Embryonic facial prominence (tissue), 1 donor: ENCODE measurements at regions not wholly inside any gene's neighbourhood (a gene's known extent, or its start where the extent isn't known, plus 50 kb on each side); places are given as distances from the start of the nearest gene placed in this dataset.

Source experiments
- DNase-seq: peaks from one replicate; pipeline ENCODE4 v3.0.0-alpha.2; 2016; ENCODE audit errors: extremely low spot score

DNA sequence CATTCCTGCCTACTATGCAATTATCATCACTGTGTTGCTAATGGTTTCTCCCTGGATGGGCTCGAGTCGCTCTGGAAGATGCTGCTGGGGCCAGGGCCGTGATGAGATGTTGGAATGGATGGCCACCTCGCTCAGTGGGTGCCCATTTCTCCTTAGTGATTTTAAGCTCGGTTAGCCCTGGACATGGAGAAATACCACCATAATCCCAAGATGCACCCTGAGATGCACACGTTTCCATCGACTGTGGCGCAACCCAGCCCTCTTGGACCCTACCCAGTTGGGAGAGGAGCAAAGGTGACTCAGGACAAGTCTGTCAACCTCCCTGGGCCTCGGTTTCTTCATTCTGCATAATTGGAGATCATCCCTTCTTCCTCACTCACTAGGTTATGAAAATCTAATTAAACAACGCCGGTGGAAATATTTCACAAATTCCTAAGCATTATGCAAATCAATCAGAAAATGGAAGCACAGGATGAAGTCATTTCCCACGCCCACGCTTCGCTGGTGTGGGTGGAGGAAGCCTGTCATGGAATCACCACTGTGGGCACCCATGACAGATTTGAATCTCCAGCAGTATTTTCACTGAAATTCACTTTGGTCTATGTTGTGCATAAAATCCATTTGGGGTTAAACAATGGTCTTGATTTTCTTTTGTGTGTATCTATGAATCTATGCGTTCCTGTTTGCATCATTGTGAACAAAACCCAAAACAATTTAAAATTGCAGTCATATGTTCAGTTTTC, 195.2 kb downstream of the AXIN2 start:
- no peak for DNase-seq

DNA sequence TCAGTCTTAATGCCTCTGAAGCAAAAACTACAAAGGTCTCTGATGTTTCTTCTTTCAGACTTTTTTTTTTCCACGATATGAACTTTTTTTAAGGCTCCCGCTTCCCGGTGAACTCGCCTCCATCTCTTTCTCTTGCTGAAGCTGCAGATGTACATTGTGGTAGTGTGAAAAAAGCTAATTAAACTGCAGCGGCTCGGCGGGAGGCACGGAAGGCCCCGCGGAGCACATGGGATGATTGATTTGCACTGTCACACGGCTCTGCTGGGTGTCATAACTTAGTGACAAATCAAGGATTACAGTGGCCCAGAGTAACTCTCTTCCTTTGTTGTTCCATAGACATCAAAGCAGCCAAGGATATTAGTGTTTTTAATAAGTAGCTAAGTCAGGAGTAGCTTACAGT, 196.3 kb downstream of the AXIN2 start:
- DNase-seq = no peak

DNA sequence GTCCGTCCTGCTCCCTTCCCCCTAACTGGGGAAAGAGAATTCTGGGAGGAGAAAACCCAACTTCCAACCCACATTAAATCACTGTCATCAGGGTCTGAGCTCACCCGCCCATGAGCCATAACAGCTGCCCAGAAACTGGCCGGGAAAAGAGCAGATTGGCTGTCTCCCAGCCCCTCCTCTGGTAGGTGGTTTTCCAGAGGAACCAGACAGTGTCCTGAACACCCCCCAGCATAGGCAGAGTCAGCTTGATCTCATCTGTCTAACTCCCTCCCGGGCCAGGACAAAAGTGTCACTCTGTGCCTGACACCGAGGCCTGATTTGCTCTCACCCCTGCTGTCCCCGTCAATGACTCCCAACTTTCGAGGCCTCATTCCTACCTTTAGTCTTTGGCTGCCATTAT, 197.0 kb downstream of the AXIN2 start:
- no peak for DNase-seq

DNA sequence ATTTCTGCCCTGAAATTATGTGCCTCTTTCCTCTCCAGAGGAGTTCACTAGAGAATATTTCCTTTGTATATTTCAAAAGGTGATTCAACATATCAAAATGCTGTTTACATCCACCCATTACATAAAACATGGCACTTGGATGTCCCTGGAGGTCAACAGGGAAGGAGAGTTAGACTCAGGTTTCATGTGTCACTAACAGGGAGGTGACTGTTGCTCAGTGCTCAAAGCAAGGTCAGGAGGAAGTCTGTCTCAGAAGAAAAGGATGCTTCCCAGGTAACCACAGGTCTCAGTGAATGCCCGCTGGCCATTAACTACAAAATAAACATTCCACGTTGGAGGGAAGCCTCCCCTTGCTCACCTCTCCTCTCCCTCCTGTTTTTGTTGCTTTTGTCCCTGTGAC, 198.6 kb downstream of the AXIN2 start:
- DNase-seq = no peak

DNA sequence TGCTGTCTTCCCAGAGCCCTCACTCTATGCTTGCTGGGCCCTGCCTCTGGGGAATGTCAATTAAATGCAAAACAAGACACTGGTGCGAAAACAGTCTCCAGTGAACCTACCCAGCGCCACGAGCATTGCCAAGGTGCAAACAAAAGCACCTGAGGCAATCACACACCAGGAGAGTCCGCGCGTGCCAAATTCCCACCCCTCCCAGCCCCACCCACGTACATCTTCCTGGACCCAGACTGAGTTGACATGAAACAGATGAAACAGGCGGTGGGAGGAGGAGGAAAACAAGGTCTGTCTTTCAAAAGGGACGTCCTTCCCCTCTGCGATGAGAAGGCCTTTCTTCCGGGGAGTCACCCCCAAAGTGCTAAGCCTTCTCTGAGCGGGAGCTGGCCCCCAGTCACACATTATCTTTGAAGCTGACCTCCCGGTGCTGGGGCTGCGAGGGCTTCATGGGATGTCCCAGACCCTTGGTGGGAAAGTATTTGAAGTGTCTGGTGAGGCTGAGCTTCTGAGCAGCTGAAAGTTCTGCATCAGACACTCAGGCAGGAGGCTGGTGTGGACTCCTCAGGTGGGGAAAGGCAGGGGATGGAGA, 200.4 kb downstream of the AXIN2 start:
- no peak for DNase-seq

DNA sequence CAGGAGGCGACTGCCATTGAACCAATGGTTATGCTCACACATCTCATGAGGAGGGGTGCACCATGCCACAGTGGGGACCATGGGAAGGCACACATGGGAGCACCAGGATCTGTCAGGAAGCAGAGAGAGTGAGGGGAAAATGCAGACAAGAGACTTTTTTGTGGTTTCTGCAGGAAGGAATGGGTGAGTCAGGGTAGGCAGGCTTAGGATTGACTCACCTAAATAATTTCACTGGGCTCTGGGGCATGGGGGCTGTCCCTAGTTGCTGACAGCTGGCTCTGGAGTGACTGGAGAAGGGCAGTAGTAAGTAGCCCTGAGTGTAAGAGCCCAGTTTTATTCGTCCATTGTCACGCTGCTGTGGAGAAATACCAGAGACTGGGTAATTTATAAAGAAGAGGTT, 202.4 kb downstream of the AXIN2 start:
- no peak for DNase-seq

DNA sequence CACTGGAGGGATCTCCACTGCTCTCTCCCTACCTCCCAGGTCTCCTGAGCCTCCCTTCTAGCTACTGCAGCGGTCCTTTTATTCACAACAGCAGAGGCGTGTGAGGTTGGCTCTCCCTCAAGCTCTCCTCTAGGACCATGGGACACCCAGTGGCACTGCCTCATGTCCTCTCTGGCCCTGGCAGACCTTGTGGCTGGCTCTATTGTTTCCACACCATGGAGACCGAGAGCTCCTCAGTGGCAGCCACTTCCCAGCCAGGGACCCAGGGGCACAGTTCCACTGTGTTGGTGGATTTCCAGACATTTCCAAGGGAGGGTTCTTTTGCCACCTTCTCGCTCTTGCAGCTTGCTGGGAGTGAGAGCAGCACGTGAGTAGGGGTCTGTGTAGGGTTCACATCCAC, 204.9 kb downstream of the AXIN2 start:
- DNase-seq = no peak

DNA sequence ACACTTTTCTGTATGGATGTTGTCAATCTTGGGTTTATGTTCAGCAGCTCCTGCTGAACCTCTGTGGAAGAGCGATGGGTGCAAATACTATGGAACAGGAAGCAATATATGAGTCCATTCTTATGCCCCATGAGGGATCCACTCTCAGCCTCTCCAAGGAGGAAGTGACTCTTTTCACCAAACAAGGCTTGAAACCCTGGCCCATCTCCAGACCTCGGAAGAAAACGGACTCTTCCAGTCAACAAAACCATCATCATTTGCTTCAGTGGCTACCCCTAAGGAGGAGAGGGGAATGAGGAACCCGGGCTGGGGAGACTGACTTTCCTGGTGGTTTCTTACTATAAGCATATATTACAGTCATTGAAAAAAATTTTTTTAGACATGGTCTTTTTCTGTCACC, 206.2 kb downstream of the AXIN2 start:
- DNase-seq = no peak

DNA sequence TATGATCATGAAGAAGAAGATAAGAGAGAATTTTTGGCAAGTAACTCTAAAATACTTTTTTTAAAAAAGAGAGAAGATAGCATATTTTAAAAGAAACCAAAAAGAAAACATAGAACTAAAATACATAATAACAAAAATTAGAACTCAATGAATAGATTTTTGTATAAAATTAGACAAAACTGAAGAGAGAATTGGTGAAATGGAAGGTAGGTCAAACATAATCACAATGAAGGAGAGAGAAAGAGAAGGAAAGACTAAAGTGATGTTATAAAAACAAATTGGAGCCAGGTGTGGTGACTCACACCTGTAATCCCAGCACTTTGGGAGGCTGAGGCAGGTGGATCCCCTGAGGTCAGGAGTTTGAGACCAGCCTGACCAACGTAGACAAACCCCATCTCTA, 211.5 kb downstream of the AXIN2 start:
- DNase-seq = no peak

DNA sequence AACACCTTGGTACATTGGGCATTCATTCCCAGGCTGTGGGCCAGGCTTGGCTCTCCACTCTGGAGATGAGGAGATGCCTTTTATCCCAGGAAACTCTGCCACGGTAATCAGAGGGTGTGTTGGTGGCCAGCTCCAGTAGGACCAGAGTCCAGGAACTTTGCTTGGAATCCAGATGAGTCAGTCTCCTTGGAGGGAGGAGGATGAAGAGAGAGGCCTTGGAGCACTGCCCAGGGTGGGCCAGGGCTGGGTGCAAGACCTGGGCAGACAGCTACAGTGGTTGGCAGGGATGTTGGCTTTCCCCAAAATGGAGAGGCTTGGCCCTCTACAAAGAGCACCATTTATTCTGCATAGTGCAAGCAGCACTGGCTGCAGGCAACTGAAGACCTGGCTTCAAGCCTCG, 209.0 kb downstream of the RGS9 start:
- no peak for DNase-seq

DNA sequence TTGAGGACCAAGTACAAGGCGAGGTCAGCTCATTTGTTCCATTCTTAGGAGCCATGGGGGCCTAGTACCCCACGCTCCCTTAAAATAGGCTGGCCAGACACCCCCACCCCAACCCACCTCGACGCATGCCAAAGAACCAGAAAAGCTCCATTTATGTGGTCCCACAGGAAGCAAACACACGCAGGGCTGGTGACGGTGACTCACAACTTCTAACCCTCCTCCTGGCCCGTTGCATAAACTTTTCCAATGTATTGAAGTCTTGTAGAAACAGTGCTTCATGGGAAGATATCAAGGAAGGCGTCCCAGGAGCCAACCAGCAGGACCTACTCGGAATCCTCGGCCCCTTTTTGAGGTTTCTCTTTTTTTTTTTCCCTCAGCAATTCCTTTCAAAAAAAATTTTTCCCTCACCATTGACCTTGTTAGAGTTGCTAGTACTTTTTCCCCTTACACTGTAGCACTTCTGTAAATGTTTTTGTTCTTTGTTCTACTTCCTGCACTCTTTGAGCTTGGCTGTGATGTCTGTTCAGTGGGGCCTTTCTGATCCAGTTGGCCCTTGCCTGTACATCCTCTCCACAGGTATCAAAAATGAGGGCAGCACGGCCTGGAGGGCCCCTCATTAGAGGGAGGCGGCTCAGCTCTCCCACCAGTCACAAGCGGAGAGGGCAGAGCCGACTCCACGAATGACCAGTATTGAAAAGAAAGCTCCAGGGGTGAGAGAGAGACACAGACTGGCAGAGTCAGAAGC, 208.3 kb downstream of the RGS9 start:
- DNase-seq = no peak

DNA sequence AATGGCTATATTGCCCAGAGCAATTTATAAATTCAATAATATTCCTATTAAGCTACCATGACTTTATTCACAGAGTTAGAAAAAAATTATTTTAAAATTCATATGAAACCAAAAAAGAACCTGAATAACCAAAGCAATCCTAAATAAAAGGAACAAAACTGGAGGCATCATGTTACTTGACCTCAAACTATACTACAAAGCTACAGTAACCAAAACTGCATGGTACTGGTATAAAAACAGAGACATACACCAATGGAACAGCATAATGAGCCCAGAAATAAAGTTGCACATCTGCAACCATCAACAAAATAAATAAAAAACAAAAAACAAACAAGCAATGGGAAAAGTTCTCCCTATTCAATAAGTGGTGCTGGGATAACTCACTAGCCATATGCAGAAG, 203.2 kb downstream of the RGS9 start:
- DNase-seq = no peak

DNA sequence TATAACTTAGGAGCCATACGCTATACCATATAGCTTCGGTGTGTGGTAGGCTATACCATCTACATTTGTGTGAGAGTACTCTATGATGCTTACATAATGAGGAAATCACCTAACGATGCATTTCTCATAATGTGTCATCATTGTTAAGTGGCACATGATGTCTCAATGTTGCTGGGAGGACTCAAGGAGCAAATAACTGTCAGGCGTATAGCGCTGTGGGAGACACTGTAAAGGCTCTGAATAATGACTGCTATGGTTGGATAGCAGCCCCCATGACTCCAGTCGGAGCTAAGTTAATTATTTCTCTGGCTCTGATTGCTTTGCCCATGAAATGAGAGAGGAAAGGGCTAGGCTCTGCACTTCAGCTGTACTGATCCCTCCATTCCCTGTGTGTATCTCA, 197.2 kb downstream of the RGS9 start:
- no peak for DNase-seq

DNA sequence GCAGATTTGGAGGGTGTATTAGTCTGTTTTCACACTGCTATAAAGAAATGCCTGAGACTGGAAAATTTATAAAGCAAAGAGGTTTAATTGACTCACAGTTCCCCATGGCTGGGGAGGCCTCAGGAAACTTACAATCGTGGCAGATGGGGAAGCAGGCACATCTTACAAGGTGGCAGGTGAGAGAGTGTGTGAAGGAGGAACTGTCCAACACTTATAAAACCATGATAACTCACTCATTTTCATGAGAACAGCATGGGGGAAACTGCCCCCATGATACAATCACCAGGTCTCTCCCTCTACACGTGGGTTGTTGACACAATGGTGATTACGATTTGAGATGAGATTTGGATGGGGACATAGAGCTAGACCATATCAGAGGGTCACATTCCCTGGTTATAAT, 195.6 kb downstream of the RGS9 start:
- no peak for DNase-seq

DNA sequence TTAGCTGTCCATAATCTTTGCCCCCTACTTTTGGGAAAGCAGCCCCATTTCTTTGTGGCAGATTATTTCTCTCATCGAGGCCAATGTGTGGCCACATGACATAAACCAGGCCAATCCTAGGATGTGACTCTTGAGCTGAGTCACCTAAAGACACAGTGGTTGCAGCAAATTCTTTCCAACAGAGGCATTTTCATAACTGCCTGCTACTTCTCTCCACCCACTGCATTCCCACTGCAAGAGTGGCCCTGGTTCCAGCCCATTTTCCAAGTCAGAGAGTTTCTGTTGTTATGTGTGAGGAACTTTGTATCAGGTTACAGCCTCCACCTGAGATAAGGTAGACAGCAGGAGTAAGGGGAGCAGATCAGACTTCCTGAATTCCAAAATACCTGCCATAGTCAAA, 195.2 kb downstream of the RGS9 start:
- DNase-seq = no peak

DNA sequence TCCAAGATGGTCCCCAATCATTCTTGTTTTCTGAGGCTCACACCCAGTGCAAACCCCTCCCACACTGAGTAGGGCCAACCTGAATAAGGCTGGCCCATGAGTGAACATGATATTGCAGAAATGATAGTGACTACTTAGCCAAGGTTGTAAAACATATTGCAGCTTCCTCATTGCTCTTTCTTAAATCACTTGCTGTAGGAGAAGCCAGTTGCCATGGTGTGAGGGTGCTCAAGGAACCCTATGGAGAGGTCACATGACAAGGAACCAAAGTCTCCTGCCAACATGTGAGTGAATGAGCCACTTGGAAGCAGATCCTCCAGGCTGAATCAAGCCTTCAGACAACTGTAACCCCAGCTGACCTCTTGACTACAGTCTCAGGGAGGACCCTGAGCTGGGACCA, 191.4 kb downstream of the RGS9 start:
- no peak for DNase-seq

DNA sequence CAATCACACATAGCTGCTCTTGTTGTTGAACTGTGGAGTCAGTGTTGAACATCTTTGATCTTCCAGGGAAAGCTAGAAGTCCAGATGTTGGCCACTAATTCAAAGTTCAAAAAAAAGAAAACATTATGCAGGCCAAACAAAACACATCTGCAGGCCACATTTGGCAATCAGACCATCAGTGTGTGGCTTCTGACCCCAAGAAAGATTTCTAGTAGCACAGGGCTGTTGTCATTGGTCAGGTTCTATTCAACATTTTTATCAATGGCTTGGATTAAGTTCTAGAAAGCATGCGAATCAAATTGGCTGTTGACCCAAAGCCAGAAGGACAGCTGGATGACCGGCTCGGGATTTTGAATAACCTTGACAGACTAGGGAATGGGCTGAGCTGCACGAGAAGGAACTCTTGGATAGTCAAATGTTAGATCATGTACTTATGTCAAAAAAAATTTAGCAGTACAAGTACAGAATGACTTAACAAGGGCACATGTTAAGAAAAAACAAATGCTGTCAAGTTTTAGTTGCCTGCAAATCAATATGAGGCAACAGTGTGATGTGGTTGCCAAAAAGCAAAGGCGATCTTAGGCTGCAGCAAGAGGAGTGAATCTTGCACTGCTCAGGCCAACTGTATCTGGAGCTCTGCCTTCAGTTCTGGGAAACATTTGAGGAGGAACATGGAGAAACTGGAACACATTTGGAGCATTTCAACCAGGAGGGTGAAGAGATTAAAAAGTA, 187.6 kb downstream of the RGS9 start:
- DNase-seq = no peak

DNA sequence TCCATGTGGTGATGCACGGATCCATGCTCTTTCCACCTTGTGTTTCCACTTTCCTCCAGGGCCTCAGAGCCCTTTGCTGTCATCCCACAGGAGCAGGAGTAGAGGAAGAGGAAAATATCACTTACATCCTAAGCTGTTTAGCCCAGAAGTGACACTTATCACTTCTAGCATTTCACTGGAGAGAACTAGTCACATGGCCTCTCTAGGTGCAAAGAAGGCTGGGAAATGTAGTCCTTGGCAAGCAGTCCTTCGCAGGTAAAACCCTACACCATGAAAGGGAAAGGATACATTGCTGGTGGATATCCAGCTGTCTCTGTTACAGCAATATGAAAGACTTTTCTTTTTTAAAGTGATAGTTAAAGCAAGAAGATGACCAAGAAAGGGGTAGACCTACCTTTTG, 185.9 kb downstream of the RGS9 start:
- no peak for DNase-seq

DNA sequence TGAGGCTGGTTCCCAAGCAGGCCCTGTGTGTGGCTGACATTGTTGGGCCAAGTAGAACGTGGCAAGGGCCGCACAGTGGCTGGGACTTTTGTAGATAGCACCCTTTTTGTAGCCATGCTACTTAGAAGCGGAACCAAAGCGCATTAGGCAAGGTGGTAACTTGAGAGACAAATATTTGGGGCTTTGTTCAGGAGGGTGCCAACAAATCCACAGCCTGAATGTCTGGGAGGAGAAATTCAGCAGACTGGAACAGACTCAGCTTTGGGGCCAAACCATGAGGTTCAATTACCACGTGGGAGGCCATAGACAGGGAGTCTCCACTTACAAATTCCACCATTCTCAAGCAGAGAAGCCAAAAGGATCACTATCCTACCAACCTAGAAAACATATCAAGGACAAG, 183.7 kb downstream of the RGS9 start:
- no peak for DNase-seq

DNA sequence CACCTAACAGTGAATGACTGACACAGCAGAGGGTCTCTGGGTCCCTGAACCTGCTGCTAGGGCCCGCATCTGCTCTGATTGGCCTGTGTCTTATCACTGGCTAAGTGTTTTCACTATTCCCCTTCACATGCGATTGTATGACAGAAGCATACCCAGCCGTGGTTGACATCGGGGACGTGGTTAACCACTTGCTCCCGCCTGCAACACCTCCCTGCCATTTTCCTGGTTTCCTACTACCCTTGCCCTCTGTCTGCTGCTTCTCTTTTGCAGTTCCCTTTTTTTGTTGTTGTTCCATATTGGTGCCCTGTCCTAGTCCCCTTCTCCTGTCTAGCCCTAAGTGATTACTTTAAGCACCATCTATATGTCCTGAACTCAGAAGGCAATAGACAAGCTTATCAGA, 177.0 kb downstream of the RGS9 start:
- DNase-seq = no peak

DNA sequence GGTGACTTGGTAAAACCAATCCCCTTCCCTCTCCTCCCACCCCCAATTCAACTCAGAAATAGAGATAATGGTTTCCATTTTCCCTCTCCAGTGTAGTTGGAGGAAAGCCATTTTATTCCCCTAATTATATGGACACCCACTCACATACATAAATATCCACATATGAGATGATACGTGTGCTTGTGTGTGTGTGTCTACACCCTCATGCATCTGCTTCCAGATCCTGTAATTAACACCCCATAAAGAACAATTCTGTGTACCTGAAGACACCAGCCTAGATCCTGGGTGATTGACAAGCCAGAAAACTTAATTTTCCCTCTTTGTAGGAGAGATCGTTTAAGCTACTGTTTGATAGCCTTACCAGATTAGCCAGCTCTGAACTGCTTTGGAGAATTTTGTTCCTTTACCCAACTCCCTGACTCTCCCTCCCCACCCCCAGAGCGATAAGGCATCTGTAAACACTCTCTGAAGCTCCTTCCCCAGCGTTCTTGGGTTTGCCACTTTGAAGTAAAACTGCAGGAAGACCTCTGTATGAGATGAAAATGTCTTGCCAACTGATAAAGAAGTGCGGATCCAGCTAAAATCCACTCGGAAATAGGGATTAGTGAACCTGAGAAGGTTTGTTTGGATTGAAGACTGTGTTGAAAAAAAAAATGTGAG, 175.7 kb downstream of the RGS9 start:
- no peak for DNase-seq

DNA sequence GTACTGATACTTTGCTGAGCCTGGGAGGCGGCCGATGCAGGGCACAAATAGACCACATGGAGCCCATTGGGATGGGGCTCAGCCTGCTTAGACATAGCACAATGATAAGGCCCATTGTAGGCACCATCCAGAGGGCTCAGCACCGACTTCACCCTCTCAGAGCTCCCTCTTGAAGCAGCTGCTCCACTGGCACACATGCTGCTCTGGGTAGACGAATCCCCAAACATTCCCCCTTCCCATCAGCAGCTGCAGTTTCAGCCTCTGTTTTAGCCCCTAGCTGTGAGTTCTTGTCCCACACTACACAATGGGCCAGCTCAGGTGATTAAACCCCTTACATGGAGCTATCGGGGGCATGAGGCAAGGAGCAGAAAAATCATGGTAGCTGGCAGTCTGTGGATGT, 174.1 kb downstream of the RGS9 start:
- no peak for DNase-seq
